Endodermal cell (in vitro differentiated cells): ENCODE measurements at regions not wholly inside any gene's neighbourhood (a gene's known extent, or its start where the extent isn't known, plus 50 kb on each side); places are given as distances from the start of the nearest gene placed in this dataset.

ENCODE experiments used
- DNase-seq: peaks from one replicate; pipeline ENCODE4 v3.0.0-alpha.2; 2017
- H3K27ac ChIP-seq: 2 replicates; pipeline ENCODE4 v1.5.1; 2013; ENCODE audit warnings: mild to moderate bottlenecking, low read depth, low read length, moderate library complexity
- H3K27me3 ChIP-seq: 2 replicates; pipeline ENCODE4 v1.6.1; 2013; ENCODE audit warnings: mild to moderate bottlenecking, low read length, moderate library complexity; ENCODE audit not compliant: insufficient read depth, control insufficient read depth, poor library complexity, severe bottlenecking
- H3K36me3 ChIP-seq: 2 replicates; pipeline ENCODE4 v1.7.0; 2013; ENCODE audit warnings: mild to moderate bottlenecking, low read length, moderate library complexity; ENCODE audit not compliant: control insufficient read depth, insufficient read depth
- H3K4me1 ChIP-seq: one replicate; pipeline ENCODE4 v1.7.0; 2013; ENCODE audit warnings: low read length; ENCODE audit not compliant: control insufficient read depth, insufficient read depth
- H3K4me3 ChIP-seq: 2 replicates; pipeline ENCODE4 v1.5.1; 2013; ENCODE audit warnings: mild to moderate bottlenecking, low read length, moderate library complexity
- H3K9ac ChIP-seq: 2 replicates; pipeline ENCODE4 v1.6.1; 2013; ENCODE audit warnings: mild to moderate bottlenecking, low read length, moderate library complexity; ENCODE audit not compliant: poor library complexity, severe bottlenecking; ENCODE audit errors: extremely low read depth
- H3K9me3 ChIP-seq: 2 replicates; pipeline ENCODE4 v1.6.1; 2013; ENCODE audit warnings: mild to moderate bottlenecking, low read length, moderate library complexity; ENCODE audit not compliant: control insufficient read depth
- H3K27ac Mint-ChIP-seq: 2 replicates; pipeline ENCODE4 v1.8.0; 2020; ENCODE audit warnings: mixed read lengths
- H3K27me3 Mint-ChIP-seq: 2 replicates; pipeline ENCODE4 v1.8.0; 2021; ENCODE audit warnings: mild to moderate bottlenecking, mixed read lengths; ENCODE audit not compliant: insufficient read depth
- H3K36me3 Mint-ChIP-seq: 2 replicates; pipeline ENCODE4 v1.8.0; 2020; ENCODE audit warnings: low read depth, mixed read lengths
- H3K4me1 Mint-ChIP-seq: 2 replicates; pipeline ENCODE4 v1.8.0; 2020; ENCODE audit warnings: mixed read lengths
- H3K4me3 Mint-ChIP-seq: 2 replicates; pipeline ENCODE4 v1.8.0; 2020; ENCODE audit warnings: mild to moderate bottlenecking, moderate library complexity, mixed read lengths
- H3K9me3 Mint-ChIP-seq: 2 replicates; pipeline ENCODE4 v1.8.0; 2020; ENCODE audit warnings: mild to moderate bottlenecking, mixed read lengths
- WGBS, 2 experiments: methylation state at CpG; one replicate each; pipeline versions ENCODE4 v1.1.5 to v1.1.7; 2013; ENCODE audit warnings: missing lambda C conversion rate in 2 of 2, mixed read lengths in 1 of 2; ENCODE audit not compliant: insufficient coverage in 1 of 2, insufficient read length in 1 of 2; 5-methylcytosine and 5-hydroxymethylcytosine counted together
- TF ChIP-seq, protein P1 (sequence below): fragments of 200-600 bp; sonication (generic); conservative IDR thresholded peaks from 2 replicates; pipeline ENCODE4 v1.5.0; 2021; ENCODE audit warnings: antibody characterized with exemption, mild to moderate bottlenecking

DNA sequence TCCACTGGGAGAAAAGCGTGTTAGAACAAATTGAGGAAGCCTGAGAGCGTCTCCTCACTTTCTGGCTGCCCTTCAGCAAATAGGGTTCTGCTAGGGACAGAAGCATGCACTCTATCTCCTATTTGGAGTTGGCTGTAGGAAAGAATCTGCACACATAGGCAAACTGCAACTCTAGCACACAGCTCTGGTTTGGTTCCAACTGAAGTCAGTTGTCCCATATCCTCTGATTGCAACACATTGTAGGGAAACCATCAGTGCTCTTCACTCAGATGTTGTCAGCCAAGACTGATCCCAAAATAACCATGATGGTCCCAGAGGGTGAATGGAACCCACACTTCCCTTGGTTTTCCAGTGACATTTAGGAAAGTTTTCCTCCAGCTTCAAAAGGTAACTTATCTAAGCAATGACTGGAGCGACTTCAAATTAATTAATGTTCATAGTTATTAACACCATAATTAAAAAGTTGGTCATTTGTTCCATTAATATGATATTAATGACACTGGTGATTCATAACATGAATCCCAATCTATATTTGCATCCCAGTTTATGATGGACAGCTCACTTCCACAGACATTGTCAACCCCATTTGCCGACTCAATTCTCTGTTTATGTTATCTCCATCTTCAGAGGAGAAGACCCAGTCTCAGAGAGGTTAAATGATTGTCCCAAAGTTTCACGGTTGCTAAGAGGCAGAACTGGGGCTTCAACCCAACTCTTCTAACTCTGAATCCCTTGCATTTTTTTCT lies 136.7 kb upstream of the ZNF462 start:
- Histone ChIP-seq H3K36me3 (no peaks in the 10 kb centered on the region), H3K4me3 (no peak overlapping the region), H3K9ac (no peak overlapping the region), H3K27me3 (no peaks in the 10 kb centered on the region), H3K27ac (no peak overlapping the region), H3K9me3 (no peaks in the 10 kb centered on the region), H3K4me1 (no peaks in the 10 kb centered on the region)
- H3K27me3 Mint-ChIP-seq = peaks cover 2% of the 10 kb centered on the region
- H3K36me3 Mint-ChIP-seq = no peaks in the 10 kb centered on the region
- 91 to 100% methylated on average over 2 to 5 of the region's 5 CpGs for WGBS, 2 experiments
- H3K27ac Mint-ChIP-seq = no peak overlapping the region
- no peaks in the 10 kb centered on the region for H3K9me3 Mint-ChIP-seq
- DNase-seq = no peak
- TF ChIP-seq, protein P1, sequence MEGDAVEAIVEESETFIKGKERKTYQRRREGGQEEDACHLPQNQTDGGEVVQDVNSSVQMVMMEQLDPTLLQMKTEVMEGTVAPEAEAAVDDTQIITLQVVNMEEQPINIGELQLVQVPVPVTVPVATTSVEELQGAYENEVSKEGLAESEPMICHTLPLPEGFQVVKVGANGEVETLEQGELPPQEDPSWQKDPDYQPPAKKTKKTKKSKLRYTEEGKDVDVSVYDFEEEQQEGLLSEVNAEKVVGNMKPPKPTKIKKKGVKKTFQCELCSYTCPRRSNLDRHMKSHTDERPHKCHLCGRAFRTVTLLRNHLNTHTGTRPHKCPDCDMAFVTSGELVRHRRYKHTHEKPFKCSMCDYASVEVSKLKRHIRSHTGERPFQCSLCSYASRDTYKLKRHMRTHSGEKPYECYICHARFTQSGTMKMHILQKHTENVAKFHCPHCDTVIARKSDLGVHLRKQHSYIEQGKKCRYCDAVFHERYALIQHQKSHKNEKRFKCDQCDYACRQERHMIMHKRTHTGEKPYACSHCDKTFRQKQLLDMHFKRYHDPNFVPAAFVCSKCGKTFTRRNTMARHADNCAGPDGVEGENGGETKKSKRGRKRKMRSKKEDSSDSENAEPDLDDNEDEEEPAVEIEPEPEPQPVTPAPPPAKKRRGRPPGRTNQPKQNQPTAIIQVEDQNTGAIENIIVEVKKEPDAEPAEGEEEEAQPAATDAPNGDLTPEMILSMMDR = no peak
- H3K4me3 Mint-ChIP-seq = no peak overlapping the region
- H3K4me1 Mint-ChIP-seq = no peaks in the 10 kb centered on the region

DNA sequence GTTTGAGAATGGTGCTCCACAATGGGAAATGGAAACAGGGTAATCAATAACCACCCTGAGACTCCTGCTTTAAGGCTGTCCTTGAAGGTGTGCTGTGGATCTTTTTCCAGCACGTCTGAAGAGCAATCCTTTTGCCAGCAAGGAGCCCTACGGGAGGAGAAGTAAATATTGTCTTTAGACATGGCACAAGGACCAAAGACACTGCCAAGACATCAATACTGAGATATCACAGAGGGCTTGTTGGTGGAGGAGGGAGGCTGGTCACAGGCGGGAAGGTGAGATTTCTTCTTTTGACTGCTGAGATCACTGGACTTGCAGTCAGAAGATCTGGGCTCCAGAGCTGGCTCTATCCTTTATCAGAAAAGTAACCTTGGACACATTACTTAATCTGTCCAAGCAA lies 135.0 kb upstream of the ZNF462 start:
- Mint-ChIP-seq H3K4me1 (no peaks in the 10 kb centered on the region), H3K27me3 (peaks cover 3% of the 10 kb centered on the region), H3K27ac (no peak overlapping the region), H3K36me3 (no peaks in the 10 kb centered on the region), H3K4me3 (no peak overlapping the region), H3K9me3 (no peaks in the 10 kb centered on the region)
- 72 to 100% methylated on average over 1 to 3 of the region's 3 CpGs for WGBS, 2 experiments
- no peak for DNase-seq
- Histone ChIP-seq H3K9ac (no peak overlapping the region), H3K27me3 (no peaks in the 10 kb centered on the region), H3K27ac (no peak overlapping the region), H3K4me3 (no peak overlapping the region), H3K36me3 (no peaks in the 10 kb centered on the region), H3K4me1 (no peaks in the 10 kb centered on the region), H3K9me3 (no peaks in the 10 kb centered on the region)
- TF ChIP-seq, protein P1 = no peak

DNA sequence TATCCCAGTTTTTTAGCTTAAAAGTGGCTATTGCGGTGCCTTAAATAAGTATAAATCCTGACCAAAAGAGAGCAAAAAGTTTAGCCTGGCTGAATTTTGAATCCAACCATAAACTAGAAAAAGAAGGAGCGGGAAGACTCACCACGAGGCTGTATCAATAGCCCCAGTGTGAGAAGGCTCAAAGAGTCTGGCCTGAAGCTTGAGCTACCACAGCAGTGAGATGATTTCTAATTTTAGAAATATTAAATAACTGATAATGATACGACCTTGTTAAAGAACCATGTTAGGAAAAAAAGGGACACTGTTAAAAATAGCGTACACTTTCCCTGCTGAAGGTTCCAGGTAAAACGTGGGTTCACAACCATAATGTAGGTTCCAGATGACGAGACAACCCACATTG lies 134.1 kb upstream of the ZNF462 start:
- Histone ChIP-seq H3K4me1 (no peaks in the 10 kb centered on the region), H3K27ac (no peak overlapping the region), H3K4me3 (no peak overlapping the region), H3K9me3 (no peaks in the 10 kb centered on the region), H3K27me3 (no peaks in the 10 kb centered on the region), H3K36me3 (no peaks in the 10 kb centered on the region), H3K9ac (no peak overlapping the region)
- WGBS, 2 experiments = 91 to 95% methylated on average over 7 of the region's 7 CpGs
- Mint-ChIP-seq H3K9me3 (no peaks in the 10 kb centered on the region), H3K36me3 (no peaks in the 10 kb centered on the region), H3K27ac (no peak overlapping the region), H3K4me1 (no peaks in the 10 kb centered on the region), H3K4me3 (no peak overlapping the region), H3K27me3 (peaks cover 3% of the 10 kb centered on the region)
- DNase-seq = no peak
- TF ChIP-seq, protein P1 = no peak
